HEK293T (cell line): ENCODE measurements at regions not wholly inside any gene's neighbourhood (a gene's known extent, or its start where the extent isn't known, plus 50 kb on each side); places are given as distances from the start of the nearest gene placed in this dataset.

Source experiments
- CTCF ChIA-PET: fragments of 350-600 bp; formaldehyde crosslinking; extraction: SDS; loops from one replicate; lab custom pipeline; 2021; ENCODE audit warnings: antibody characterized with exemption, inconsistent platforms; lab: Yijun Ruan, JAX
- POLR2A ChIA-PET: fragments of 350-600 bp; formaldehyde crosslinking; extraction: SDS; loops from one replicate; lab custom pipeline; 2020; ENCODE audit warnings: antibody characterized with exemption, inconsistent platforms; lab: Yijun Ruan, JAX
- DNase-seq: peaks from one replicate; pipeline ENCODE4 v3.0.0; 2012; ENCODE audit warnings: mixed read lengths; ENCODE audit errors: extremely low spot score
- ARNT ChIP-seq: fragments of 450-650 bp; IDR thresholded peaks from 2 replicates; pipeline ENCODE4 v1.6.1; 2017; ENCODE audit warnings: mild to moderate bottlenecking
- BHLHE40 ChIP-seq: fragments of 450-650 bp; IDR thresholded peaks from 2 replicates; pipeline ENCODE4 v1.6.1; 2016; ENCODE audit warnings: mild to moderate bottlenecking, moderate library complexity, borderline replicate concordance
- CTBP1 ChIP-seq: fragments of 450-650 bp; IDR thresholded peaks from 2 replicates; pipeline ENCODE4 v1.6.1; 2016; ENCODE audit warnings: borderline replicate concordance
- ELF4 ChIP-seq: fragments of 450-650 bp; IDR thresholded peaks from 2 replicates; pipeline ENCODE4 v1.6.1; 2017; ENCODE audit warnings: antibody characterized with exemption
- FOXA1 ChIP-seq: fragments of 450-650 bp; IDR thresholded peaks from 2 replicates; pipeline ENCODE4 v1.6.1; 2016; ENCODE audit warnings: mild to moderate bottlenecking
- FOXK2 ChIP-seq: fragments of 450-650 bp; IDR thresholded peaks from 2 replicates; pipeline ENCODE4 v1.6.1; 2016; ENCODE audit warnings: mild to moderate bottlenecking
- FOXM1 ChIP-seq: fragments of 450-650 bp; IDR thresholded peaks from 2 replicates; pipeline ENCODE4 v1.6.1; 2017; ENCODE audit warnings: mild to moderate bottlenecking, borderline replicate concordance
- HDGF ChIP-seq: fragments of 450-650 bp; IDR thresholded peaks from 2 replicates; pipeline ENCODE4 v1.6.1; 2017; ENCODE audit warnings: antibody characterized with exemption, borderline replicate concordance
- L3MBTL2 ChIP-seq: fragments of 450-650 bp; conservative IDR thresholded peaks from 2 replicates; pipeline ENCODE4 v1.6.1; 2016; ENCODE audit warnings: mild to moderate bottlenecking
- LEF1 ChIP-seq: fragments of 450-650 bp; IDR thresholded peaks from 2 replicates; pipeline ENCODE4 v1.6.1; 2017; ENCODE audit warnings: mild to moderate bottlenecking, borderline replicate concordance
- NFRKB ChIP-seq: fragments of 450-650 bp; IDR thresholded peaks from 2 replicates; pipeline ENCODE4 v1.6.1; 2016; ENCODE audit warnings: mild to moderate bottlenecking, moderate library complexity
- PKNOX1 ChIP-seq: fragments of 450-650 bp; IDR thresholded peaks from 2 replicates; pipeline ENCODE4 v1.6.1; 2016
- SP1 ChIP-seq: fragments of 450-650 bp; IDR thresholded peaks from 2 replicates; pipeline ENCODE4 v1.6.1; 2017
- SUZ12 ChIP-seq: fragments of 450-650 bp; IDR thresholded peaks from 2 replicates; pipeline ENCODE4 v1.6.1; 2016; ENCODE audit warnings: mild to moderate bottlenecking
- TARDBP ChIP-seq: fragments of 450-650 bp; IDR thresholded peaks from 2 replicates; pipeline ENCODE4 v1.6.1; 2016
- ZNF384 ChIP-seq: fragments of 450-650 bp; IDR thresholded peaks from 2 replicates; pipeline ENCODE4 v1.6.1; 2016

- TF ChIP-seq SUZ12 (no peak), NFRKB (no peak), L3MBTL2 (no peak), BHLHE40 (no peak), PKNOX1 (no peak), FOXK2 (no peak), HDGF (no peak), TARDBP (no peak), CTBP1 (no peak), ELF4 (no peak)
- ChIA-PET POLR2A (no interaction called here), CTCF (no interaction called here)
- DNase-seq: no peak
Observed at GRCh38 chr10:4136121-4136520, 351.1 kb upstream of the KLF6 start.

- TF ChIP-seq SUZ12 (no peak), TARDBP (no peak), BHLHE40 (no peak), CTBP1 (no peak), SP1 (no peak), PKNOX1 (no peak)
Observed at GRCh38 chr10:4132216-4132556, 347.2 kb upstream of the KLF6 start.

DNA sequence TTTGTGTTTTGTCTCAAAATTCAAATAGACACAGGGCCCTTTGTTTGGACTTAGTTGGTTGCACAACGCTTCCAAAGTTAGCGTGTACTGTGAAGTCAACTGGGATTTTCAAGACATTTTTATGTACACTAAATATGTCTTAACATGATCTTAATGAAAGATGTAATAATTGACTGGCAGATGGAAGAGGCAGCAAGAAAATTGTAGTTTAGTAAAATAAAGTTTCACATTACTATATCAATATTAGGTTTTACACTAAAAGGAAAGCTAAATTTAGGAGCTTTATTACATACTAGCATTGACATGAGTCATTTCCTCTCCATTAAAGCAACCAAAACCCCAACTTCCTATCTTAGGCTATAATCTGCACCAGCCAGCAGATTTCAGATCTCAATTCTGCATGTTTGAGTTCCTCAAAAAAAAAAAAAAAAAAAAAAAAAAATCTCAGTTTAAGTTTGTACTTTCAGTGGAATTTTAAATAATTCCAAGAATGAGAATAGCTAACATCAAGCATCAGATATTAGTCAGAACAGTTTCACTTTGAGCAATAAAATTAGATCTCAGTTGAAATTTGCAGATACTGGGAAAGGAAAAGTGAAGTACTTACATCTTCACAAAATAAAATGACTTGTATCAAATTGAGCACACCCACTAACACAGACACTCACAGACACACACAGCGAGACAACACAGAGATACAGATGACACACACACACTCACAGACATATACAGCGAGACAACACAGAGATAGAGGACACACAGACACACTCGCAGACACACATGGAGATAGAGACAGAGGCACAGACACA lies 346.6 kb upstream of the KLF6 start:
- CTCF ChIA-PET: no interaction called here
- POLR2A ChIA-PET: no interaction called here
- DNase-seq: no peak
- TF ChIP-seq ELF4 (no peak), SP1 (no peak), LEF1 (no peak), NFRKB (no peak), PKNOX1 (no peak), ZNF384 (no peak), FOXM1 (no peak), FOXA1 (no peak), SUZ12 (no peak), HDGF (no peak), L3MBTL2 (no peak), CTBP1 (no peak), FOXK2 (no peak), TARDBP (no peak), BHLHE40 (no peak), ARNT (no peak)

More at GRCh38 chr10:4132216-4132556, 347.2 kb upstream of the KLF6 start:
- DNase-seq: no peak
- CTCF ChIA-PET: no interaction called here
- POLR2A ChIA-PET: no interaction called here

DNA sequence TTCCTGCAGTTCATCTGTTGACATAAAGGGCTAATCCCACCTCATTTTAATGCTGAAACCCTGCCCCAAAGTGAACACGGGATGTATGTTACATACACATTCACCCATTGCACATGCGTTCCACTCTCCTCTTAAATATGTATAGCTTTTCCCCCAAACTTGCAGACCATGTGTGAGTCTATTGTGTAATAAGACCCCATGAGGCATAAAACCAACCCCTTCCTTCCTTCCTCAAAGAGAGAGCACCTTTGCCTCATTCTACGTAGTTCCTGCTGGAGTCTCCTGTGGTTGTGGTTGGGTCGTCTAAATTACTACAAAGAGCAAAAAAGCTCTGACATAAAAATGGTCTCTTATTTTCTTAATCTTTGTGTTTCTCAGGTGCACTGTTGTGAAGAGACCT lies 345.7 kb upstream of the KLF6 start:
- POLR2A ChIA-PET: interaction anchor here (0.5 kb wide), 1 partner anchor 27 kb away, joined by 3 read pairs; no protein-coding TSS in a partner anchor

DNA sequence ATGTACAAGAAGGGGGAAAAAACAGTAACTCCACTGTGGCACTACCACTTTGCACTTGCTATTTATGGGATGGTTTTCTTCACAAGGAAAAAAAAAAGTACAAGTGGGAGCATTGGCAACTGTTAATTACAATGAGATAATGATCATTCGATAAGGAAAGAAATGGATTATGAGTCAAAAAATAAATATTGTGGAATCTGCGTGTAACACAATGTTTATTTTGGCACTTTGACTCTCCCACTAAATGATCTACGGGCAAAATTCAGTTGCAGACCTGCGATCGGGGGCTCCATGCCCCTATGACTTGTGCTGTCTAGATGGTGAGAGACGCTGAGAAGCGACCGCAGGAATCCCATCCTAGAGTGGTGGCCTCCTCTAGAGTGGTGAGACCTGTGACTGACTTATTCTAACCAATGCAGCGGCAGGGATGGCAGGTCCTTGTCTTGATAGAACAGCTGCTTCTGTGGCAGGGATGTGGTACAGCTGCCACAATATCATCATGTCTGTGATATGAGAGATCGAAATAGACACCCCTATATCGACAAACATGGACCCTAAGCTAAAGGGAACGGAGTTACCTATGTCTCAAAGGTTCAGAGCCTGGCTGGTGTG lies 345.0 kb upstream of the KLF6 start:
- POLR2A ChIA-PET: no interaction called here

More for the DNA sequence above, 345.7 kb upstream of the KLF6 start:
- no peak for DNase-seq
- TF ChIP-seq ZNF384 (no peak), PKNOX1 (no peak), FOXM1 (no peak), HDGF (no peak), LEF1 (no peak), FOXK2 (no peak), SUZ12 (no peak), NFRKB (no peak), ELF4 (no peak), FOXA1 (no peak), BHLHE40 (no peak)
- CTCF ChIA-PET: no interaction called here

More for the DNA sequence above, 345.0 kb upstream of the KLF6 start:
- TF ChIP-seq ARNT: no peak
- TF ChIP-seq SP1: no peak
- TF ChIP-seq NFRKB: no peak
- TF ChIP-seq CTBP1: no peak
- no peak for TF ChIP-seq ZNF384
- TF ChIP-seq BHLHE40: no peak
- TF ChIP-seq LEF1: no peak
- TF ChIP-seq FOXA1: no peak
- TF ChIP-seq L3MBTL2: no peak
- DNase-seq: no peak
- CTCF ChIA-PET: no interaction called here
